GM21528 (cell line): ENCODE measurements at regions not wholly inside any gene's neighbourhood (a gene's known extent, or its start where the extent isn't known, plus 50 kb on each side); places are given as distances from the start of the nearest gene placed in this dataset.

Experiments
- ATAC-seq: cut with Tn5 transposase; IDR thresholded peaks from one replicate; pipeline ENCODE4 v1.9.1; 2021; ENCODE audit warnings: mild to moderate bottlenecking, moderate library complexity; ENCODE audit not compliant: unreplicated experiment, low FRiP score

- no peak for ATAC-seq
Measured at GRCh38 chr16:86921289-86921688, 342.9 kb downstream of the FOXL1 start.

GRCh38 chr16:86922311-86922710 is 344.0 kb downstream of the FOXL1 start:
- ATAC-seq, result no peak

GRCh38 chr16:86923656-86924055 is 345.3 kb downstream of the FOXL1 start:
- ATAC-seq, result no peak

- ATAC-seq, result no peak
Measured at GRCh38 chr16:86924537-86924936, 346.2 kb downstream of the FOXL1 start.

- no peak for ATAC-seq
Measured at GRCh38 chr16:86925067-86925791, 346.9 kb downstream of the FOXL1 start.

GRCh38 chr16:86926181-86927094 is 348.1 kb downstream of the FOXL1 start:
- ATAC-seq, result no peak

GRCh38 chr16:86927699-86928098 is 349.4 kb downstream of the FOXL1 start:
- no peak for ATAC-seq

- ATAC-seq, result no peak
Measured at GRCh38 chr16:86928523-86929011, 350.2 kb downstream of the FOXL1 start.

GRCh38 chr16:86929057-86929871 is 350.9 kb downstream of the FOXL1 start:
- ATAC-seq, result no peak

- no peak for ATAC-seq
Measured at GRCh38 chr16:86930001-86930400, 351.7 kb downstream of the FOXL1 start.

GRCh38 chr16:86930663-86931373 is 352.5 kb downstream of the FOXL1 start:
- ATAC-seq, result no peak

GRCh38 chr16:86931410-86931941 is 353.1 kb downstream of the FOXL1 start:
- ATAC-seq, result no peak

- ATAC-seq, result no peak
Measured at GRCh38 chr16:86932130-86932982, 354.0 kb downstream of the FOXL1 start.

GRCh38 chr16:86934581-86935375 is 356.4 kb downstream of the FOXL1 start:
- no peak for ATAC-seq

GRCh38 chr16:86939609-86940008 is 361.3 kb downstream of the FOXL1 start:
- ATAC-seq, result no peak

- ATAC-seq, result no peak
Measured at GRCh38 chr16:86941731-86942130, 363.4 kb downstream of the FOXL1 start.

- ATAC-seq, result no peak
Measured at GRCh38 chr16:86942151-86943051, 364.1 kb downstream of the FOXL1 start.
